Endodermal cell (in vitro differentiated cells): ENCODE measurements at regions not wholly inside any gene's neighbourhood (a gene's known extent, or its start where the extent isn't known, plus 50 kb on each side); places are given as distances from the start of the nearest gene placed in this dataset.

Experiments used
- DNase-seq: peaks from one replicate; pipeline ENCODE4 v3.0.0-alpha.2; 2017
- H3K27ac ChIP-seq: 2 replicates; pipeline ENCODE4 v1.5.1; 2013; ENCODE audit warnings: mild to moderate bottlenecking, low read depth, low read length, moderate library complexity
- H3K27me3 ChIP-seq: 2 replicates; pipeline ENCODE4 v1.6.1; 2013; ENCODE audit warnings: mild to moderate bottlenecking, low read length, moderate library complexity; ENCODE audit not compliant: insufficient read depth, control insufficient read depth, poor library complexity, severe bottlenecking
- H3K36me3 ChIP-seq: 2 replicates; pipeline ENCODE4 v1.7.0; 2013; ENCODE audit warnings: mild to moderate bottlenecking, low read length, moderate library complexity; ENCODE audit not compliant: control insufficient read depth, insufficient read depth
- H3K4me1 ChIP-seq: one replicate; pipeline ENCODE4 v1.7.0; 2013; ENCODE audit warnings: low read length; ENCODE audit not compliant: control insufficient read depth, insufficient read depth
- H3K4me3 ChIP-seq: 2 replicates; pipeline ENCODE4 v1.5.1; 2013; ENCODE audit warnings: mild to moderate bottlenecking, low read length, moderate library complexity
- H3K9ac ChIP-seq: 2 replicates; pipeline ENCODE4 v1.6.1; 2013; ENCODE audit warnings: mild to moderate bottlenecking, low read length, moderate library complexity; ENCODE audit not compliant: poor library complexity, severe bottlenecking; ENCODE audit errors: extremely low read depth
- H3K9me3 ChIP-seq: 2 replicates; pipeline ENCODE4 v1.6.1; 2013; ENCODE audit warnings: mild to moderate bottlenecking, low read length, moderate library complexity; ENCODE audit not compliant: control insufficient read depth
- H3K27ac Mint-ChIP-seq: 2 replicates; pipeline ENCODE4 v1.8.0; 2020; ENCODE audit warnings: mixed read lengths
- H3K27me3 Mint-ChIP-seq: 2 replicates; pipeline ENCODE4 v1.8.0; 2021; ENCODE audit warnings: mild to moderate bottlenecking, mixed read lengths; ENCODE audit not compliant: insufficient read depth
- H3K36me3 Mint-ChIP-seq: 2 replicates; pipeline ENCODE4 v1.8.0; 2020; ENCODE audit warnings: low read depth, mixed read lengths
- H3K4me1 Mint-ChIP-seq: 2 replicates; pipeline ENCODE4 v1.8.0; 2020; ENCODE audit warnings: mixed read lengths
- H3K4me3 Mint-ChIP-seq: 2 replicates; pipeline ENCODE4 v1.8.0; 2020; ENCODE audit warnings: mild to moderate bottlenecking, moderate library complexity, mixed read lengths
- H3K9me3 Mint-ChIP-seq: 2 replicates; pipeline ENCODE4 v1.8.0; 2020; ENCODE audit warnings: mild to moderate bottlenecking, mixed read lengths
- CTCF ChIP-seq: fragments of 200-600 bp; sonication (generic); conservative IDR thresholded peaks from 2 replicates; pipeline ENCODE4 v1.5.0; 2021; ENCODE audit warnings: antibody characterized with exemption, mild to moderate bottlenecking
- WGBS, 2 experiments: methylation state at CpG; one replicate each; pipeline versions ENCODE4 v1.1.5 to v1.1.7; 2013; ENCODE audit warnings: missing lambda C conversion rate in 2 of 2, mixed read lengths in 1 of 2; ENCODE audit not compliant: insufficient coverage in 1 of 2, insufficient read length in 1 of 2; 5-methylcytosine and 5-hydroxymethylcytosine counted together

GRCh38 chr2:160810406-160810805 lies 316.8 kb upstream of the RBMS1 start:
- Histone ChIP-seq H3K27me3 (peaks cover 22% of the 10 kb centered on the region), H3K4me1 (no peaks in the 10 kb centered on the region), H3K27ac (no peak overlapping the region), H3K36me3 (no peaks in the 10 kb centered on the region), H3K4me3 (no peak overlapping the region), H3K9me3 (peaks cover 16% of the 10 kb centered on the region), H3K9ac (no peak overlapping the region)
- peaks cover 25% of the 10 kb centered on the region for H3K27me3 Mint-ChIP-seq
- no peak for DNase-seq
- TF ChIP-seq CTCF, result no peak
- no peak overlapping the region for H3K4me3 Mint-ChIP-seq
- H3K9me3 Mint-ChIP-seq, result peaks cover 21% of the 10 kb centered on the region
- H3K4me1 Mint-ChIP-seq, result peaks cover 5% of the 10 kb centered on the region
- 91 to 95% methylated on average over 2 to 3 of the region's 3 CpGs for WGBS, 2 experiments
- no peak overlapping the region for H3K27ac Mint-ChIP-seq
- peaks cover 7% of the 10 kb centered on the region for H3K36me3 Mint-ChIP-seq

- H3K27ac Mint-ChIP-seq, result no peak overlapping the region
- no peak for DNase-seq
- H3K9me3 Mint-ChIP-seq, result peaks cover 2% of the 10 kb centered on the region
- WGBS, 2 experiments, result 85 to 92% methylated on average over 4 to 6 of the region's 6 CpGs
- H3K27me3 ChIP-seq, result peaks cover 22% of the 10 kb centered on the region
- H3K4me1 Mint-ChIP-seq, result peaks cover 5% of the 10 kb centered on the region
- TF ChIP-seq CTCF, result no peak
- H3K27ac ChIP-seq, result no peak overlapping the region
- H3K36me3 Mint-ChIP-seq, result no peaks in the 10 kb centered on the region
- no peaks in the 10 kb centered on the region for H3K4me1 ChIP-seq
- H3K4me3 Mint-ChIP-seq, result no peak overlapping the region
- no peaks in the 10 kb centered on the region for H3K9me3 ChIP-seq
- H3K36me3 ChIP-seq, result no peaks in the 10 kb centered on the region
- H3K4me3 ChIP-seq, result no peak overlapping the region
- H3K9ac ChIP-seq, result no peak overlapping the region
- H3K27me3 Mint-ChIP-seq, result peaks cover 25% of the 10 kb centered on the region
Observed at GRCh38 chr2:160812830-160813505, 319.4 kb upstream of the RBMS1 start.

GRCh38 chr2:160813506-160813858 lies 319.9 kb upstream of the RBMS1 start:
- no peak overlapping the region for H3K4me3 Mint-ChIP-seq
- no peaks in the 10 kb centered on the region for H3K36me3 ChIP-seq
- DNase-seq, result no peak
- no peaks in the 10 kb centered on the region for H3K9me3 ChIP-seq
- H3K27ac Mint-ChIP-seq, result no peak overlapping the region
- no peak overlapping the region for H3K4me3 ChIP-seq
- no peaks in the 10 kb centered on the region for H3K4me1 ChIP-seq
- TF ChIP-seq CTCF, result no peak
- WGBS, 2 experiments, result 90% methylated on average over 5 of the region's 5 CpGs
- peaks cover 22% of the 10 kb centered on the region for H3K27me3 ChIP-seq
- peaks cover 25% of the 10 kb centered on the region for H3K27me3 Mint-ChIP-seq
- no peaks in the 10 kb centered on the region for H3K36me3 Mint-ChIP-seq
- no peak overlapping the region for H3K27ac ChIP-seq
- H3K9me3 Mint-ChIP-seq, result no peaks in the 10 kb centered on the region
- H3K9ac ChIP-seq, result no peak overlapping the region
- peaks cover 5% of the 10 kb centered on the region for H3K4me1 Mint-ChIP-seq
